Liver (tissue), 8 donors: ENCODE measurements at regions not wholly inside any gene's neighbourhood (a gene's known extent, or its start where the extent isn't known, plus 50 kb on each side); places are given as distances from the start of the nearest gene placed in this dataset.
"Not testable (repeated sequence)": the region's sequence is repeated elsewhere in the genome, so short reads cannot be mapped to it uniquely, and the experiment has no call there.

ENCODE experiments used
- DNase-seq: peaks from one replicate; pipeline ENCODE4 v3.0.0-alpha.2; 2017; ENCODE audit warnings: low spot score
- H3K27ac ChIP-seq, 2 donors: one replicate each; pipeline ENCODE4 v1.7.0; 2013; ENCODE audit warnings: inconsistent platforms in 2 of 2, low read length in 2 of 2, control low read depth in 1 of 2, low read depth in 1 of 2, mild to moderate bottlenecking in 1 of 2
- H3K27me3 ChIP-seq, 4 donors: one replicate each; pipeline versions ENCODE4 v1.6.1 to v1.7.0; 2013; ENCODE audit warnings: low read length in 3 of 4, inconsistent platforms in 1 of 4, mild to moderate bottlenecking in 1 of 4, moderate library complexity in 1 of 4; ENCODE audit not compliant: control insufficient read depth in 4 of 4, insufficient read depth in 4 of 4
- H3K36me3 ChIP-seq, 4 donors: one replicate each; pipeline versions ENCODE4 v1.6.1 to v1.7.0; 2013; ENCODE audit warnings: low read length in 3 of 4, mild to moderate bottlenecking in 3 of 4, low read depth in 1 of 4, moderate library complexity in 1 of 4; ENCODE audit not compliant: control insufficient read depth in 4 of 4, insufficient read depth in 3 of 4
- H3K4me1 ChIP-seq, 4 donors: one replicate each; pipeline versions ENCODE4 v1.6.1 to v1.7.0; 2013; ENCODE audit warnings: low read length in 3 of 4, mild to moderate bottlenecking in 3 of 4, moderate library complexity in 1 of 4; ENCODE audit not compliant: control insufficient read depth in 4 of 4, insufficient read depth in 4 of 4
- H3K4me3 ChIP-seq, 3 donors: one replicate each; pipeline versions ENCODE4 v1.6.1 to v1.7.0; 2013; ENCODE audit warnings: low read length in 3 of 3, control low read depth in 1 of 3, low read depth in 1 of 3, mild to moderate bottlenecking in 1 of 3
- H3K9ac ChIP-seq, 2 donors: one replicate each; pipeline ENCODE4 v1.7.0; 2013; ENCODE audit warnings: low read length in 2 of 2, mild to moderate bottlenecking in 2 of 2, moderate library complexity in 2 of 2, control low read depth in 1 of 2, low read depth in 1 of 2
- H3K9me3 ChIP-seq, 4 donors: one replicate each; pipeline versions ENCODE4 v1.6.1 to v1.7.0; 2013; ENCODE audit warnings: low read length in 3 of 4; ENCODE audit not compliant: control insufficient read depth in 4 of 4
- ATF3 ChIP-seq: IDR thresholded peaks from 2 replicates; pipeline ENCODE4 v1.6.1; 2016; ENCODE audit warnings: antibody characterized with exemption
- CTCF ChIP-seq: fragments of 150-350 bp; IDR thresholded peaks from 2 replicates; pipeline ENCODE4 v1.5.1; 2017; ENCODE audit warnings: improper control_type of control experiment, low read depth, low read length; ENCODE audit not compliant: missing input control
- EGR1 ChIP-seq, 2 donors: IDR thresholded peaks; 2 replicates each; pipeline ENCODE4 v1.6.1; 2016 to 2018; ENCODE audit warnings: antibody characterized with exemption in 2 of 2, low read depth in 2 of 2
- FOXA1 ChIP-seq: IDR thresholded peaks from 2 replicates; pipeline ENCODE4 v1.6.1; 2016; ENCODE audit warnings: antibody characterized with exemption
- FOXA2 ChIP-seq: IDR thresholded peaks from 2 replicates; pipeline ENCODE4 v1.6.1; 2016; ENCODE audit warnings: antibody characterized with exemption
- HNF4A ChIP-seq, 2 donors: conservative IDR thresholded peaks; 2 replicates each; pipeline ENCODE4 v1.6.1; 2016; ENCODE audit warnings: antibody characterized with exemption in 2 of 2, mild to moderate bottlenecking in 2 of 2
- HNF4G ChIP-seq: IDR thresholded peaks from 2 replicates; pipeline ENCODE4 v1.6.1; 2016; ENCODE audit warnings: antibody characterized with exemption
- JUND ChIP-seq, 2 donors: IDR thresholded peaks; 2 replicates each; pipeline ENCODE4 v1.6.1; 2016; ENCODE audit warnings: antibody characterized with exemption in 2 of 2
- MAX ChIP-seq: IDR thresholded peaks from 2 replicates; pipeline ENCODE4 v1.6.1; 2016; ENCODE audit warnings: antibody characterized with exemption
- REST ChIP-seq: IDR thresholded peaks from 2 replicates; pipeline ENCODE4 v1.6.1; 2016; ENCODE audit warnings: antibody characterized with exemption, mild to moderate bottlenecking
- RXRA ChIP-seq, 2 donors: IDR thresholded peaks; 2 replicates each; pipeline ENCODE4 v1.6.1; 2017 to 2018; ENCODE audit warnings: antibody characterized with exemption in 2 of 2, mild to moderate bottlenecking in 1 of 2
- SP1 ChIP-seq: IDR thresholded peaks from 2 replicates; pipeline ENCODE4 v1.6.1; 2018; ENCODE audit warnings: antibody characterized with exemption, mild to moderate bottlenecking
- YY1 ChIP-seq: IDR thresholded peaks from 2 replicates; pipeline ENCODE4 v1.6.1; 2016; ENCODE audit warnings: antibody characterized with exemption, mild to moderate bottlenecking
- ZBTB33 ChIP-seq: IDR thresholded peaks from 2 replicates; pipeline ENCODE4 v1.6.1; 2016; ENCODE audit warnings: antibody characterized with exemption
- WGBS: extraction: QIAGEN DNeasy Blood & Tissue Kit; methylation state at CpG from one replicate; pipeline ENCODE4 v1.1.7; 2013; 5-methylcytosine and 5-hydroxymethylcytosine counted together
- donor health status: healthy.
- donor health status: healthy.
- donor health status: healthy.
- donor health status: healthy.
- donor health status: healthy.

GRCh38 chr4:187396106-187396505 is 599.5 kb upstream of the ZFP42 start:
- DNase-seq, result no peak
- Histone ChIP-seq H3K4me1 (no peaks in the 10 kb centered on the region), H3K36me3 (no peaks in the 10 kb centered on the region), H3K27ac (no peak overlapping the region), H3K4me3 (no peak overlapping the region), H3K9ac (no peak overlapping the region), H3K27me3 (no peaks in the 10 kb centered on the region), H3K9me3 (no peaks in the 10 kb centered on the region)
- WGBS, result 68% methylated on average over 6 of the region's 6 CpGs
- TF ChIP-seq FOXA2, result no peak
- TF ChIP-seq ATF3, result no peak
- no peak for TF ChIP-seq SP1
- TF ChIP-seq EGR1 (IDR thresholded peaks at IDR 0.05; ENCODE audit: low read depth in 2 of 2), result no peak
- no peak for TF ChIP-seq YY1
- TF ChIP-seq JUND (IDR thresholded peaks at IDR 0.05), result no peak
- no peak for TF ChIP-seq MAX
- TF ChIP-seq RXRA (IDR thresholded peaks at IDR 0.05), result no peak
- no peak for TF ChIP-seq HNF4A (conservative IDR thresholded peaks at IDR 0.05)
- no peak for TF ChIP-seq CTCF
- TF ChIP-seq HNF4G, result no peak
- TF ChIP-seq REST, result no peak
- TF ChIP-seq ZBTB33, result no peak
- TF ChIP-seq FOXA1, result no peak

- not testable (repeated sequence) for H3K27me3 ChIP-seq, H3K4me3 ChIP-seq, H3K27ac ChIP-seq, H3K9me3 ChIP-seq, H3K4me1 ChIP-seq, DNase-seq, H3K36me3 ChIP-seq, H3K9ac ChIP-seq
- WGBS, result 83% methylated on average over 10 of the region's 10 CpGs
Measured at GRCh38 chr4:187408447-187408846, 587.1 kb upstream of the ZFP42 start.
